ENCODE measurements at regions not wholly inside any gene's neighbourhood (a gene's known extent, or its start where the extent isn't known, plus 50 kb on each side); places are given as distances from the start of the nearest gene placed in this dataset.
"Not testable (repeated sequence)": the region's sequence is repeated elsewhere in the genome, so short reads cannot be mapped to it uniquely, and the experiment has no call there.

- no peak for TF ChIP-seq CTCF (IDR thresholded peaks at IDR 0.05; ENCODE audit: partially characterized antibody, unreplicated experiment)
- Mint-ChIP-seq H3K9me3 (ENCODE audit: unreplicated experiment) (peaks cover 9% of the 10 kb centered on the region), H3K4me3 (ENCODE audit: unreplicated experiment) (no peak overlapping the region), H3K27ac (ENCODE audit: unreplicated experiment) (no peak overlapping the region), H3K36me3 (ENCODE audit: unreplicated experiment) (peaks cover 5% of the 10 kb centered on the region), H3K27me3 (ENCODE audit: unreplicated experiment) (peaks cover 5% of the 10 kb centered on the region), H3K4me1 (ENCODE audit: low read depth, unreplicated experiment) (peaks cover 20% of the 10 kb centered on the region)
- DNase-seq, result no peak
Observed at GRCh38 chr7:51901489-51901840, 584.9 kb upstream of the COBL start.

DNA sequence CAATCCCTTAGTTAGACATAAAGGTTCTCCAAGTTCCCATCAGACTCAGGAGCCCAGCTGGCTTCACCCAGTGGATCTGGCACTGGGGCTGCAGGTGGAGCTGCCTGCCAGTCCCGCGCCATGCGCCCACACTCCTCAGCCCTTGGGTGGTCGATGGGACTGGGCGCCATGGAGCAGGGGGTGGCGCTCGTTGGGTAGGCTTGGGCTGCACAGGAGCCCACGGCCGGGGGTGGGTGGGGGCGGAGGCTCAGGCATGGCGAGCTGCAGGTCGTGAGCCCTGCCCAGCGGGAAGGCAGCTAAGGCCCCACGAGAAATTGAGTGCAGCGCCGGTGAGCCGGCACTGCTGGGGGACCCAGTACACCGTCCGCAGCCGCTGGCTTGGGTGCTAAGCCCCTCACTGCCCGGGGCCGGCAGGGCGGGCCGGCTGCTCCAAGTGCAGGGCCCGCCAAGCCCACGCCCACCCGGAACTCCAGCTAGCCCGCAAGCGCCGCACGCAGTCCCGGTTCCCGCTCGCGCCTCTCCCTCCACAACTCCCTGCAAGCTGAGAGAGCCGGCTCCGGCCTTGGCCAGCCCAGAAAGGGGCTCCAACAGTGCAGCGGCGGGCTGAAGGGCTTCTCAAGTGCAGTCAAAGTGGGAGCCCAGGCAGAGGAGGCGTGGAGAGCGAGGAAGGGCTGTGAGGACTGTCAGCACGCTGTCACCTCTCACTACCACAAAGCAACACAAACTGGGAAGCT is 584.3 kb upstream of the COBL start:
- H3K36me3 Mint-ChIP-seq (ENCODE audit: unreplicated experiment); H3K27ac Mint-ChIP-seq (ENCODE audit: unreplicated experiment); H3K27me3 Mint-ChIP-seq (ENCODE audit: unreplicated experiment); H3K4me3 Mint-ChIP-seq (ENCODE audit: unreplicated experiment); H3K9me3 Mint-ChIP-seq (ENCODE audit: unreplicated experiment); DNase-seq: not testable (repeated sequence)
- H3K4me1 Mint-ChIP-seq (ENCODE audit: low read depth, unreplicated experiment), result peaks cover 19% of the 10 kb centered on the region

DNA sequence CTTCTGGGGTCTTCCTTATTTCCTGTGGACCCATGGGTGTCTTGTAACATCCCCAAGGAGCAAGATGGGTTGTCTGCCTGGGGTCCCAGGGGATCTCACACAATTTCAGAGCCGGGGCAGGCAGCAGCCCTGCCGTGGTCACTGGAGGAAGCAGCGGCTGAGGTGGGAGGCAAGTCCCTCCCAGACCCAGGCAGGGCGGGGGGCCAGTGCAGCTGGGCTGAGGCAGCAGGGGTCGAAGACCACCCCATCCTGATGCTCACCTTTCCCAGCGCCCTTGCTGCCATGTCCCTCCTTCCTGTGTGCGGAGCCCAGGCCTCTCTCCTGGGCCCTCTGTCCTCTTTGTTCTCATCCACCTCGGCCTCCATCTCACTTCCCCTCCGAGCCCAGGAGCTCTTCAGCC is 583.0 kb upstream of the COBL start:
- Mint-ChIP-seq H3K27ac (ENCODE audit: unreplicated experiment) (peak overlapping the region; percentile 17), H3K4me3 (ENCODE audit: unreplicated experiment) (no peak overlapping the region), H3K9me3 (ENCODE audit: unreplicated experiment) (peaks cover 5% of the 10 kb centered on the region), H3K27me3 (ENCODE audit: unreplicated experiment) (peaks cover 5% of the 10 kb centered on the region), H3K36me3 (ENCODE audit: unreplicated experiment) (peaks cover 5% of the 10 kb centered on the region), H3K4me1 (ENCODE audit: low read depth, unreplicated experiment) (peaks cover 8% of the 10 kb centered on the region)
- TF ChIP-seq CTCF (IDR thresholded peaks at IDR 0.05; ENCODE audit: partially characterized antibody, unreplicated experiment), result no peak
- DNase-seq, result no peak

GRCh38 chr7:51882412-51882811 is 565.8 kb upstream of the COBL start:
- Mint-ChIP-seq H3K9me3 (ENCODE audit: unreplicated experiment) (peaks cover 2% of the 10 kb centered on the region), H3K4me3 (ENCODE audit: unreplicated experiment) (no peak overlapping the region), H3K27me3 (ENCODE audit: unreplicated experiment) (no peaks in the 10 kb centered on the region), H3K36me3 (ENCODE audit: unreplicated experiment) (no peaks in the 10 kb centered on the region), H3K4me1 (ENCODE audit: low read depth, unreplicated experiment) (peaks cover 7% of the 10 kb centered on the region), H3K27ac (ENCODE audit: unreplicated experiment) (peak overlapping the region; percentile 0)
- TF ChIP-seq CTCF (IDR thresholded peaks at IDR 0.05; ENCODE audit: partially characterized antibody, unreplicated experiment), result no peak
- DNase-seq, result no peak

GRCh38 chr7:51881309-51881708 is 564.7 kb upstream of the COBL start:
- Mint-ChIP-seq H3K4me1 (ENCODE audit: low read depth, unreplicated experiment) (peaks cover 7% of the 10 kb centered on the region), H3K36me3 (ENCODE audit: unreplicated experiment) (no peaks in the 10 kb centered on the region), H3K4me3 (ENCODE audit: unreplicated experiment) (no peak overlapping the region), H3K27ac (ENCODE audit: unreplicated experiment) (no peak overlapping the region), H3K27me3 (ENCODE audit: unreplicated experiment) (no peaks in the 10 kb centered on the region), H3K9me3 (ENCODE audit: unreplicated experiment) (peaks cover 2% of the 10 kb centered on the region)
- no peak for TF ChIP-seq CTCF (IDR thresholded peaks at IDR 0.05; ENCODE audit: partially characterized antibody, unreplicated experiment)
- no peak for DNase-seq
